Fibroblast of the aortic adventitia (primary cell): ENCODE measurements at regions not wholly inside any gene's neighbourhood (a gene's known extent, or its start where the extent isn't known, plus 50 kb on each side); places are given as distances from the start of the nearest gene placed in this dataset.

Experiments used
- DNase-seq: peaks from one replicate; pipeline ENCODE4 v3.0.0-alpha.2; 2010; ENCODE audit warnings: low read depth
- H3K4me3 ChIP-seq: 2 replicates; pipeline ENCODE4 v1.5.1; 2011; ENCODE audit warnings: low read depth, mild to moderate bottlenecking, control low read depth, low read length, moderate library complexity
- TF ChIP-seq, protein P1 (sequence below): IDR thresholded peaks from 2 replicates; pipeline ENCODE4 v1.5.1; 2011; ENCODE audit warnings: mild to moderate bottlenecking, low read length, control low read depth, inconsistent platforms; ENCODE audit not compliant: insufficient read depth

DNA sequence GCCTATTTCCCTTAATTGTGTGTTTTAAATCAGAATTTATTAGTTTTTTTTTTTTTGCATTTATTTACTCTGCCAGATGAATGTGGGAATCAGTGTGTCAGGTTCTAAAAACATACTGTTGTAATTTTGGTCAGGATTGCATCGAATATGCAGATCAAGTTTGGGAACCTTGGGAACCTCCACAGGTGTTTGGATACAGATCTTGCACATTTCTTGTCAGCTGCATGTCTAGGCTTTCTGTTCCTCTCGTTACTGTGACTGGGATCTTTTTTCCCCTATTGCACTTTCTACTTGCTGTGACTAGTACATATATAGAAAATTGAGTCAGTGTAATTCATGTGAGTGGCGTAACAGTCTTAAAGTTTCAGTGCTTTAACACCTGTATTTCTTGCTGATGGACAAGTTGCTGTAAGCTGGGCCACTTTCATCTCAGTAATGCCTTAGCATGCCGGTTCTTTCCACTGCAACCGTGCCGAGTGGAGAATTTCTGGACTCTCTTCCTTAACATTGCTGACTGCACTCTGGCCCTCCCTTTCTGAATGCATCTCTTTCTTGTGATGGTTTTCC lies 112.5 kb downstream of the TENT4A start:
- H3K4me3 ChIP-seq = no peak overlapping the region
- DNase-seq = no peak
- TF ChIP-seq, protein P1, sequence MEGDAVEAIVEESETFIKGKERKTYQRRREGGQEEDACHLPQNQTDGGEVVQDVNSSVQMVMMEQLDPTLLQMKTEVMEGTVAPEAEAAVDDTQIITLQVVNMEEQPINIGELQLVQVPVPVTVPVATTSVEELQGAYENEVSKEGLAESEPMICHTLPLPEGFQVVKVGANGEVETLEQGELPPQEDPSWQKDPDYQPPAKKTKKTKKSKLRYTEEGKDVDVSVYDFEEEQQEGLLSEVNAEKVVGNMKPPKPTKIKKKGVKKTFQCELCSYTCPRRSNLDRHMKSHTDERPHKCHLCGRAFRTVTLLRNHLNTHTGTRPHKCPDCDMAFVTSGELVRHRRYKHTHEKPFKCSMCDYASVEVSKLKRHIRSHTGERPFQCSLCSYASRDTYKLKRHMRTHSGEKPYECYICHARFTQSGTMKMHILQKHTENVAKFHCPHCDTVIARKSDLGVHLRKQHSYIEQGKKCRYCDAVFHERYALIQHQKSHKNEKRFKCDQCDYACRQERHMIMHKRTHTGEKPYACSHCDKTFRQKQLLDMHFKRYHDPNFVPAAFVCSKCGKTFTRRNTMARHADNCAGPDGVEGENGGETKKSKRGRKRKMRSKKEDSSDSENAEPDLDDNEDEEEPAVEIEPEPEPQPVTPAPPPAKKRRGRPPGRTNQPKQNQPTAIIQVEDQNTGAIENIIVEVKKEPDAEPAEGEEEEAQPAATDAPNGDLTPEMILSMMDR = no peak

DNA sequence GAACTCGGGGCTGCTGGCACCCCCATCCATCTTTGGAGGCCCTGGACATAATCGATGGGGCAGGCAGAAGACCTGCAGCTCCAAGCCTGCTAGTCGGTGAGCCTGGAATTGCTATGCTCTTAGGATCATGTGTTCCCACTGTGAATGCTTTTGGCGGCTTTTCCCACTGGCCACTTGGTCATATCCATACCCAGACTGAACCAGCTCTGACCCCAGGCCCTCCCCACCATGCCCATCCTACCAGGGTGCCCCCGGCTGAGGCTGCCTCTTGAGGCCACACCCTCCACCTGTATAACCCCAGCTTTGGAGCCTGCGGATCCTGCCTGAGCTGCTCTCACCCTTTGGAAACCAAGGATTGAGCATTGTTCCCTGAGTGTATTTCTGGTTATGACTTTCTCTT lies 113.5 kb downstream of the TENT4A start:
- no peak for DNase-seq
- H3K4me3 ChIP-seq = no peak overlapping the region
- TF ChIP-seq, protein P1 = no peak

DNA sequence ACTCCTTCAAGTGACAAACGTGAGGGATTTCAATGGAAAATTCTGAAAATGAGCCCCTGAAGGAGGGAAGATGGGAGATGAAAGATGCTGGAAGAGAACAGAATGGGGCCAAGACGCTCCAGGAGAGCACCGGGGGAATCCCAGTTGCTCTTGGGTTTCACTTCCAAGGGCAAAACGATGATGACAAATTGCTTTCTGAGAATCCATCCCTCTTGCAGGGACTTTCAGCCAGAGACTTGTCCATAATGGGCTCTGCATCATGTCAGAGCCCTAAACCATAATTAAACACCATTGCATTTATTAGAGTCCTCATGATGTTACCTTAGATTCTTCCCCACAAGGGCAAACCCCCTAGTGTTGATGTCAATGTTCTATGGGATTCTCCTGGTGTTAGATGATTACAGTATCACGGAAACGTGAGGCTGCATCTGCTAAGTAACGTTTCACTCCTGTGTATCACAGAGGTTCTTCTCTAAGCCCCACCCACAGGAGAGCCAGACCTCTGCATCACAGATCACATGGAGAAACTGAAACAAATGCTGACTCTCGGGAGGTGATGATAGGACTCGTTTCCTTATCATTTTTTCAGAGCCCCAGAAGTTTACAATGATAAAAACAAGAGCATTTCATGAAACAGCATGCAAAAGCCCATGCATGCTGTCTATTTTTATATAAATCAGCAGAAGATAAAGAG lies 114.4 kb downstream of the TENT4A start:
- DNase-seq = no peak
- TF ChIP-seq, protein P1 = no peak
- no peak overlapping the region for H3K4me3 ChIP-seq

DNA sequence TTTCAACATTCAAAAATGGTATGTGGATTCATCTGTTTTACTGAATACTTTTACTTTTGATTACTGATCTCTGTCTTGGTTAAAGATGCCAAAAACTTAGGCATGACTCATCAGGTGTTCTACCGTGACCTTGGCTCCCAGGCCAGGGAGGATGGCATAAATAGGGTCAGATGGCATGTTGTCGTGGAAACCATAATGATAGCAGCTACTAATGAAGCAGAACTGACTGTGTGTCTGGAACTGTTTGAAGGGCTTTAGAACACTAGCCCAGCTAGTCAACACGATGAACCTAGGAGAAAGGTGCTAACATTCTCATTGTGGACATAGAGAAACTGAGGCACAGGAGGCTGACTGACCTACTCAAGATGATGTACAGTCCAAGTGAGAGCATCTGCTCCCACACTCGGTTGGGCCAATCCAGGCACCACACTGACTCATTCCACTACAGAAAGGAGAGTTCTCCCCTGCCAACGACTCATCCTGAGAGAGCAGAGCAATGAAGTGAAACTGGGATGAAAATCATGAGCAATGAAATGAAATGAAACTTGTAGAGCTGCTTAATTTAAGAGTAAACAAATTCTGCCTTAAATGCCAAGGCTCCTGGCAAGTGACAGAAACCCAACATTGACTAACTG lies 116.0 kb downstream of the TENT4A start:
- TF ChIP-seq, protein P1 = no peak
- H3K4me3 ChIP-seq = no peak overlapping the region
- no peak for DNase-seq

DNA sequence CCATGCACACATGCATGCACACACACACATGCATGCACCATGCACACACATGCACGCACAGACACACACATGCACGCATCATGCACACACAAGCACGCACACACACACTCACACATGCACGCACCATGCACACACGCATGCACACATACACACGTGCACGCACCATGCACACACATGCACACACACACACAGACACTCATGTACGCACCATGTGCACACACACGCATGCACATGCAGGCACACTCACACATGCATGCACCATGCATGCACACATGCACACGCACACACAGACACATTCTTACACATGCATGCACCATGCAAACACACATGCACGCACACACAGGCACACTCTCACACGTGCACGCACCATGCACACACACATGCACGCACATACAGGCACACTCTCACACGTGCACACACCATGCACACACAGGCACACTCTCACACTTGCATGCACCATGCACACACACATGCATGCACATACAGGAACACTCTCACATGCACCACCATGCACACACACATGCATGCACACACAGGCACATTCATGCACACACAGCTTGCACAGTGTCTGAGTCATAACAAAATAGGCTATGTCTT lies 117.5 kb downstream of the TENT4A start:
- TF ChIP-seq, protein P1 = no peak
- no peak overlapping the region for H3K4me3 ChIP-seq
- no peak for DNase-seq

DNA sequence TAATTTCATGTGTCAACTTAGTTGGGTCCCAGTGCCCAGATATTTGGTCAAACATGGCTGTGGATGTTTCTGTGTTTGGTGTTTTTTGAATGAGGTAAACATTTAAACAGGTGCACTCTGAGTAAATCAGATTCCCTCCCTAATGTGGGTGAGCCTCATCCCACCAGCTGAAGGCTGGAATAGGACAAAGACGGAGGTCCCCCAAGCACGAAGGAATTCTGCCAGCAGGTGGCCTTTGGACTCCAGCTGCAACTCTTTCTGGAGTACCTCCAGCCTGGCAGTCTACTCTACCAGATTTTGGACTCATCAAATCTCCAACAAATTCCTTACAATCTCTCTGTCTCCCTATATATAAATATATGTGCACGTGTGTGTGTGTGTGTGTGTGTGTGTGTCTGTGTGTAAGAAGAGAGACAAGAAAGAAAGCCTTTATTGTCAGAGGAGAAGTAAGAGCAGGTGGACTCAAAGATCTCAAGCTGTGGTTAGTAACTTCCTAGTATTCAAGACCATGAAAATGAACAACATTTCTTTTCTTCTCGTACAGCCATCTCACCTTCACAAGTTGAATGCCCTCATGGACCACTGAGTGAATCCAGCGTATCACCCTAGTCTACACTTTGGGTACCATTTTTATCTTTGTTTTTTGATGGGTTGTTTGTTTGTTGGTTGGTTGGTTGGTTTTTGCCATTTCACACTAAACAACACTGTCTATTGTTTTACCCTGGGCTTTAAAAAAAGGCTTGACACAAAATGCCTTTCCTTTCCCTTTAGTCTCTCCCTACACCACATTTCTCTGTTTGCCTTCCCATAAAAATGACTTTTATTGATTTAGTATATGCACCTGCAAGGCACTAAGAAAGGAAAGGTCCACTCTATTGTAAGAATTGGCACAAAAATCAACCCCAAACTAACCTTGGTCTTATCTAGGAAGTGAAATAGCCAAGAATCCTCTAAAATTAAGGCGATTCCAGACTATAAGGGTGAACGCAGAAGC lies 118.7 kb downstream of the TENT4A start:
- TF ChIP-seq, protein P1 = no peak
- no peak for DNase-seq
- no peak overlapping the region for H3K4me3 ChIP-seq
